HG02884 (cell line): ENCODE measurements at regions not wholly inside any gene's neighbourhood (a gene's known extent, or its start where the extent isn't known, plus 50 kb on each side); places are given as distances from the start of the nearest gene placed in this dataset.

Experiments
- ATAC-seq: cut with Tn5 transposase; IDR thresholded peaks from one replicate; pipeline ENCODE4 v1.9.1; 2021; ENCODE audit warnings: mild to moderate bottlenecking, moderate library complexity; ENCODE audit not compliant: unreplicated experiment

DNA sequence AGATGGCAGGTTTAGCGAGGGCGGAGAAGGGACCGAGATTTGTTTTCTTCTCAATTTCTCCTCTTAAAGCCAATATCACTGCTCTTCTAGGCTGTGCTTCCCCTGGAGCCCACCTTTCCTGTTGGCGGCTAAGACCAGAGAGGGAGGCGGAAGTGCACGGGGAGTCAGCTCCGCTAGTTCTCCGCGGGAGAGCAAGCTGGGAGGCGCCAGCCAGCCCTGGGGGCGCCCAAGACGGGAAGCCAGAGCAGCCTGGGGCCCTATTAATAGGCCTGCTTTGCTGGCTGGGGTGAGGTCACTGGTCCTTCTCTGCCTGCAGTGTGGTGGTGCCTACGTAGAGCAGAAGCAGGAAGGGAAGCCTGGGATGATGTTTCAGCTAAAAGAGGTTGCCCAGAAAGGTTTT lies 61.6 kb downstream of the LSM5 start:
- no peak for ATAC-seq

DNA sequence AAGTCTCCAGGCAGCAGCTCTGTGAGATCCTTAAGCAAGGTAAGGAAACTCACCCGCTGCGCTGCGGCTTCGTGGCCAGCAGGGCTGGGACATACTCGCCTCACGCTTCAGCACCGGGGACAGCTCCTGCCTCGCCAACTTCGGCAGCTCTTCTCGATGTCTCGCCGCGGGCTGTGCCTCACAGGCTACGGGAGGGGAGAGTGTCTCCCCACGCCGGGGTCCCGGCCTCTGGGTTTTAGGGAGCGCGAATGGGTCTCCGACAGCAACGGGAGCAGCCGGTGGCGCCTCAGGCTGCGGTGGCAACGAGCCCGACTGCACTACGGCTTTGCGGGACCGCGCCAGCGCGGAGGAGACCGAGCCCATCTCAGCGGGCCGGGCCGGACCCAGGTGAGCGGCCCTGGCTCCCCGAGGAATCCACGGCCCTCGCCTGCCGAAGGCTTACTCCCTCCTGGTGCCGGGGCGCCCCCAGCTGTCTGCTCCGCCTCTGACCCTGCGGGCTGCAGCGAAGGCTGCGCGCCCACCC lies 62.4 kb downstream of the LSM5 start:
- no peak for ATAC-seq

DNA sequence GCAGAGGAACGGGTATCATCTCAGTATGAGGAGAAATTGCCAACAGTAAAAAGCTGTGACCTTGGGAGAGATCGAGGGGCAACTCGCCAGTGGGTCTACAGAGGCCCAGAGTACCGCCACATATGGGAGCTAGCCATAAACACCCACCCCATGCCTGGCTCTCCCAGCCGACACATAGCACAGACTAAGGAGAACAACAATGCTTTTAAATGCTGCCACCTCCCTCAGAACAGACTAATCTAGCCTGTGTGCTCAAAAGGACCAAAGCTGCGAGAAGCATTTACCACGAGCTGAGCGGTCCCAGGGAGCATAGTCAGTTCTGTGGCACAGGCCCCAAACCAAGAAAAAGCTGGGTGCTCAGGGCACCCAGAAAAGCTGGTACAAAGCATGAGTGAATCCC lies 73.3 kb downstream of the LSM5 start:
- no peak for ATAC-seq

DNA sequence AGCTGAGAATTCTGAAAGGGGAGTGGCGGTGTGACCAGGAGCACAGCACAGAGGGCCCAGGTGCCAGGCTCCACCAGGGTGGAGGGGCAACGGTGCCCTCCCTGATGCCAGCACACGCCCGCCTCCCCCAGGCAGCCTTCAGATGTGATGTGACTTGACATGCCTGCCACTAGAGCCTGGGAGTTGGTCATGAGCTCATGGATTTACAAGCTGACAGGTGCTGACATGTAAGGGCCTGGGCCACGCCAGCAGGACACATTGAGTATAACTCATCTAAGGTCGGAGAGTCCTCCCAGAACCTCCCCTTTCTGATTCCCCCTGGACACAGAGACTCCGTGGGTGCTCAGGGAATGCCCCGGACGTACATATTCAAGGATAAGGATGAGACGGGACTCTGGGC lies 74.2 kb downstream of the LSM5 start:
- ATAC-seq = no peak

DNA sequence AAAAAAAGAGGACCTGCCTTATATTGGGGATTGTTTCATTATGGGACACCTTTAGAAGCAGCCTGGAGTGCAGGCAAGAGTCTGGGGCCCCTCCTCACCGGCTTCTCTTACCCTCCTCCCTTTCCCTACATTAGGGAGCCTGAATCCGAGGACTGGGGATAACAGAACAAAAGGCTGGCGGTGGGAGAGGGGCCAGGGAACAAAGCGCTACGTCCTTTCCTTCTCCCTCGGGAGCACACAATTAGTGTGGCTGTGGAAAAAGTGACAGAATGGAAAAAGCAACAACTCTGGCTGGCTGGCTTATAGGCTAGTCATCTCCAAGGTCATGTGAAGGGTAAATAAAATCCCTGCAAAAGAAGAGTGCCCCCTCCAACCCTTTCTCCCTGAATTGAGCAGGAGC lies 74.7 kb downstream of the LSM5 start:
- ATAC-seq = no peak

DNA sequence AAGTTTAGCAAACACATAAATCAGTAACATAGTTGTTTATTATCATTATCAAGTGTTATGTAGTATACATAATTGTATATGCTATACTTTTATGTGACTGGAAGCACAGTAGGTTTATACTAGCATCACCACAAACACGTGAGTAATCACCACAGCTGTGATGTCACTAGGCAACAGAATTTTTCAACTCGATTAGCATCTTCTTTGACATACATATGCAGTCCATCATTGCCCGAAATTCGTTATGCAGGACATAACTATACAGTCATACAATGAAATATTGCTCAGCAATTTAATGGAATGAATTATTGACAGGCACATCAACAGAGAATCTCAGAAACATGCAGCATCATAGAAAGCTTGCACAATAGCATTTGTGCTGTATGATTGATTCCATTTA lies 77.7 kb downstream of the LSM5 start:
- ATAC-seq = no peak

DNA sequence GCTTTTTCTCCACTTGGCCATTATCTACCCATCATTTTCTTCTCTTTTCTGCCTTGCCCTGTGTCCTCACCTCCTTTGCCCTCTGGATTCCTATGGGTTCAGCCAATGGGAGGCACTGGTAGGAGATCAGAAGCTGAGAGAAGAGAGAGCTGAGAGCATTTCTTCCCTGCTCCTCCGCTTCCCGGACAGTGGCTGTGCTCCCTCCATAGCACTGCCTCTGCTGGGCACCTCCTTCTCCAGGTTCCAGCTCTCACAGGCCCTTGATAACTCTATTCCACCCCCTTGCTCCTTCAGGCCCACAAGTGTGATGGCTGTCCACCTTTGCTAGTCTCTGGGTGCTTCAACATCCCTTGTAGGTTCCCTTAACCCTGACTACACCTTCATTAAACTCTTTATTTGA lies 79.6 kb downstream of the LSM5 start:
- no peak for ATAC-seq

DNA sequence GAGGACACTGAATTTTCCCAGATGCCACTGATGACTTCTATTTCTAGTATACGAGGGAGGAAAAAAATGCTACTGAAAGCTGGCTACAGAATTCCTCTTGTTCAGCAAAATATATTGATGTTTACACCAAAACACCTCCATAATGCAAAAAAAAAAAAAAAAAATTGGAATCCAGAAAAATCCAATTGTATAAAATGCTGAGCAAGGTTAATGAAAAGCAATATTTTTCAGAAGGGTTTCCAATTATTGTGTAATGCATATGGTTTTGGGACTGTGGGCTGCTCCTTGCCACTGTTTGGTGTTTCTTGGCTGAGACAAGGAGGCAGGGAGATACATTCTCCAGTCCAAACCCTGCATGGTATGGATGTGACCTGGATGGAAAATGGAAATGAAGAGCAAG lies 83.8 kb downstream of the LSM5 start:
- no peak for ATAC-seq

DNA sequence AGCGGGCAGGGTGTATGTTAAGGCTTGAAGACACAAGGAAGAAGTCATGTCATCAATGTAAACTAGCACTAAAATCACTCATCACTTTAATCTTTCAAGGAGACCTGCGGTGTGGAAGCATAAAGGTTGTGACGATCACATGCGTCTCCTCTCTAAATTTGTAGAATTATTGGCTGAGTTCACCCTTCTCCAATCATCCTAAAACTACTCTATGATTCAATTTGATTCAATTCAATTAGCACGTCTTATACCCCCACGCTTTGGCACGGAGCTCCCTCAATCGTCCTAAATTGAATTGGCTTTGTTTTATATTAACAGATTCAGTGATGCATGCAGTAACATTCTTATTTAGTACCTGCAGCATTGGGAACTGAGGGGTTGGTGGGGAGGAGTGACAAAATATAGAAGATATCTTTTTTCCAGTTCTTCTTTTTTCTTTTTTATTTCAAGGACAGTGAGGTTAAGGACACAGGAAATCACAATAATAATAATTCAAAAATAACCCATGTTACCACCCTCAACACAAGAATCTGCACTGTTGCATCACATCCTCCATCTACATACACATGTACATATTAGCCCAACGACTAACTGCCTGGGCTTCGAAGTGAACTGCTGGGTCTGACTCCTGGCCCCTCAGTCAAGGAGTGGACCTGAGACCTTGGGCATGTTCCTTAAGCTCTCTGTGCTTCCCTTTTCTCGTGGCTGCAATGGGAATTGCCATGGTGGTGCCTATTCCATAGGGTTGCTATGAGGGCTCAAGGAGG lies 86.5 kb downstream of the LSM5 start:
- no peak for ATAC-seq

DNA sequence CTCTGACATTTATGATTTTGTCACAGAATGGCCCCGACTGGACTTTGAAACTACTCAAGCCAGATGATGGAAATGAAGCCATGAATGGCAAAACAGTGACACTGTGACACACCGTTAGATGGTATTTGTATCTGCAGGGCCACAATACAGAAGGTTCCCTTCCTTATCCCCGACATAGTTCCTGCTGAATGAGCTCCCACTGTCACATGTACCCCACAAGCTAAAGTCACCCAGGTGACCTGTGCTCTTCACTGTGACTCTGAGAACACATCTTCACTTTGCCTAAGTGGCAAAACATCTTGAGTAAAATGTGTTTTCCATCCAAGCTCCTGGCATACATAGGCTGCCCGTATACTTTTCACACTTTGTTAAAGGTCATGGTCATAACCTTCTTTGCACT lies 89.5 kb downstream of the LSM5 start:
- ATAC-seq = no peak

DNA sequence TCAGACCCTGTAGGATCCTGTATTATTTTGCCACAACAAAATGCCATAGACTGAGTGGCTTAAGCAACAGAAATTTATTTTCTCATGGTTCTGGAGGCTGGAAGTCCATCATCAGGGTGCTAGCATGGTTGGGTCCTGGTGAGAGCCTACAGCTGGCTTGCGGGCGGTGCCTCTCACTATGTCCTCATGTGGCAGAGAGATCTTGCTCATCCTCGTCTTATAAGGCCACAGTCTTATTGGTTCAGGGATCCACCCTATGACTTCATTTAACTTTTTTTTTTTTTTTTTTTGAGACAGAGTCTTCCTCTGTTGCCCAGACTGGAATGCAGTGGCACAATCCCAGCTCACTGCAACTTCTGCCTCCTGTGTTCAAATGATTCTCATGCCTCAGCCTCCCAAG lies 90.9 kb downstream of the LSM5 start:
- ATAC-seq = no peak

DNA sequence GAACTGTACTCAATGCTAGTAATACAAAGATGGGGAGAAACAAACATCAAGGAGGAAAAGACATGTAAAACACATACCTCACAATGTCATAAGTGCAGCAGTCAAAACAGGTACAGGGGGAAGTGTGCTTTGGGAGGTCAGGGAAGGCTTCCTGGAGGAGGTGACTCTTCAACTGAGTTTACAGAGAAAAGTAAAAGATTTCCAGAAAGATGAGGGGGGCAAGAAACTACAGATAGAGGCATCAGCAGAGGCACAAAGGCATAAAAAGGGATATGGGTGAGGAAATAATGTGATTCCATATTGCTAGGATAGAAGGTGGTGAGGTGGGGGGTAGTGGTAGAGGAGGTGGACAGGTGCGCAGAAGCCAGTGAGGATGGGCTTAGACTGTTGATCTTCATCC lies 95.0 kb downstream of the LSM5 start:
- no peak for ATAC-seq

DNA sequence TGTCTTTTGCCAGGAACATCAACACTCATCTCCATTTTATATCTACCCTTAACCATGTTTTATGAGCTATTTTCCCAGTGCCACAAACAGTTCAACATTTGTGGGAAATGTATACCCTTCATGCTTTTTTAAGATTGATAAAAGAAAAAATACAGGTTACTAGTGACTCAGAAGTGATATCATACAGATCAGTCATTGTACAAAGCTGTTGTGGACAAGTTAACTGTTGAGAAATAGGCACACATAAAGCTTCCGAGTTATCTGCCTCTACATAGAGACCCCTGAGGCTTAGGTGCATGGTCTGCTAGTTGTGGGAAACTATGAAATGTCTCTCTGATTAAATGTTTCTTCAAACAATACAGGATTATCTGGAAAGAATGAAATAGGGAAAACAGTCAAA lies 96.3 kb downstream of the LSM5 start:
- no peak for ATAC-seq

DNA sequence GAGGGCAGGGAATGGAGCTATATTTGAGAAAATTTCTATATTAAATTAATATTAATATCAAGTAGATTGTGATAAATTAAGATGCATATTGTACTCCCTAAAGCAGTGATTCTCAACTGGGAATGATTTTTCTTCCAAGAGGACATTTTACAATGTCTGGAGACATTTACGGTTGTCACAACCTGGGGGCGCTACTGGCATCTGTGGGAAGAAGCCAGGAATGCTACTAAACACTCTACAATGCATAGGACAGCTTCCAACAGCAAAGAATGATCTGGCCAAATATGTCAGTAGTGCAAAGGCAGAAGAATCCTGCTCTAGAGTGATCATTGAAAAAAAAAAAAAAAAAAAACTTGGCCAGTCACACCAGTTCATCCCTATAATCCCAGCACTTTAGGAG lies 100.0 kb downstream of the LSM5 start:
- no peak for ATAC-seq

DNA sequence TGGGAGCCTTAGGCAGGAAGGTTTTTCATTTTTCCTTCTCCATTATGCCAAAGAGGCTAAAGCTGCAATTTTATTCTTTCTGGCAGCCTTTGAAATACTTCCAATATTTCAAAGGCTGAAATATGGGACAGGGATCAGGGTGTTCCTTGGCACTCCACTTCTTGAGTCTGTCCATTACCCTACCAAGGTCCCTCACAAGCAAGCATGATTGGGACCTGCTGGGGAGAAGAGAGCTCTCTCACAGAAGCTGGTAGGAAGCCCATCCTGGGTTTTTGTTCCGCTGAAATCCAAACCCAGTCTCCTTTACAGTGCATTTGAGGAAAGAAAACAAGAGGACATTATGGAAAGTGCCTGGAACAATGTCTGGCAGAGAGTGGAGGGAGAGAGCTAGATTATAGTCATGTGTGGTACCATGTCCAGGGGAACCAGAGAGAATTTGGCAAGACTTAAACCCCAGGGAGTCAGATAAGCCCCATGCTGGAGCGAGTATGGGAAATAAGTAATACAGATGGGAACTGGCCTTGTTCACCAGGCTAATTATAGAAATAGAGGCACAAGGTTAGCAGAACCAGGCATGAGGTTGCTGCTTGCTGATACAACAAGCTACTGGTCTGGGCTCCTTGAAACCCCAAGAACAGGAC lies 104.7 kb downstream of the LSM5 start:
- no peak for ATAC-seq

DNA sequence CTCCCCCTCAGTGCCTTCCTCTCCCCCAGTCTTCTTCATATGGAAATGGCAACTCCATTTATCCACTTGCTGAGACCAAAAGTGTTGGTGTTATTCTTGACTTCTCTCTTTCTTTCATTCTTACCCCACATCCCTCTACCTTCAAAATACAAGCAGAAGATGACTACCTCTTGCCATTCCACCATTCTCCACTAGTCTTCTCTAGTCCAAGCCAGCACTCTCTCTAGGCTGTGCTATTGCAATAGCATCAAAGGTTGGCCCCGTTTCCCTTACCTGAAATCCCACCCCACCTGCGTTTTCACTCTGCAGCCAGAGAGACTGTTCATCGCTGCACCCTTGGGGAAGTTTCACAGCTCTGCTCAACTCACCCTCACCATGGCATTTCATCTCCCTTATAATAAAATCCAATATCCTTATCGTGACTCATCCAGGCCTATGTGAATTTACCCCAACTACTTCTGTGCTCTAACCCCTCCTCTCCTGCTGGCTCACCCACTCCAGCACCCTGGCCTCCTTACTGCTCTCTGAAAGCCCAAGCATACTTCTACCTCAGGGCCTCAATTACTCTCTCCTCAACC lies 109.1 kb downstream of the LSM5 start:
- no peak for ATAC-seq

DNA sequence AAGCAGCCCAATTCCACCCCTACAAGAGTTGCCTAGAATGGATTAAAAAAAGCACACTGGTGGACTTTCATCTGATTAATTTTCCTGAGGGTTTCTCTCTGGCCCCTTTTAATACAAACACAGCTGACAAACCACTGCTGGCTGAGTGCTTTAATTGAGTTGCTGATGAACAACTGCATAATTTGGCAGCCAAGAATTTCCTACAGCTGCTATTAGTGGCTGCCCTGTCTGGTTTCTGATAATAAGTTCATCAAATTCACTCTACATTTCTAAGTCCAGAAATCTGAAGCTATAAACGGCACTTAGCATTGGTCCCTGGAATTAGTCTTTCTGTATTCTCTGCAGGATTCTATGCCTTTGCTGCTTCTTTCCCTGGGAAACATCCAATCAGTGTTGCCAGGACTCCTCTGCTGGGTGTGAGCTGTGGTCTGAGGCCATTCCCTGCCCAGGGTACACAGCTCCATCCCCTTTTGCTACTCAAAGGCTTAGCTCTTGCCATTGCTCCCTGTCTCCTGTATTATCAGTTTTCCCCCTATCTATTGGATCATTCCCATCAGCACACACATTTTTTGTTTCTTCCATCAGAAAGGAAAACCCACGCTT lies 110.6 kb downstream of the LSM5 start:
- no peak for ATAC-seq

DNA sequence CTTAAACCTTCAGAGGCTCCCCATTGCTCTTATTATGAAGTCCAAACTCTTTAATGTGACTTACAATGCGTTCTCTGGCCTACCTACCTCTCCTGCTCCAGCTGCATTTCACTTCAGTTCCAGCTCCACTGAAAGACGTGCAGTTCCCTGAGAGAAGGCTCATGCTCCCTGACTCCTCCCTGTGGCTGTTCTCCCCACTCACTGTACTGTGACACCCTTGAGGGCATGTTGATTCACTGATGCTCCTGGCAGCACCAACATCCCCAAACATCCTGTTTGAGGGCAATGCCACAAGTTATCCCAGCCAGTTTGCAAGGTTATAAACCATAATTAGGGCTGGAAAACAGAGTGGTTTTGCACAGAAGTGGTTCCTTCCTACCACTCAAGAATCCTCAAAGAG lies 111.2 kb downstream of the LSM5 start:
- no peak for ATAC-seq

DNA sequence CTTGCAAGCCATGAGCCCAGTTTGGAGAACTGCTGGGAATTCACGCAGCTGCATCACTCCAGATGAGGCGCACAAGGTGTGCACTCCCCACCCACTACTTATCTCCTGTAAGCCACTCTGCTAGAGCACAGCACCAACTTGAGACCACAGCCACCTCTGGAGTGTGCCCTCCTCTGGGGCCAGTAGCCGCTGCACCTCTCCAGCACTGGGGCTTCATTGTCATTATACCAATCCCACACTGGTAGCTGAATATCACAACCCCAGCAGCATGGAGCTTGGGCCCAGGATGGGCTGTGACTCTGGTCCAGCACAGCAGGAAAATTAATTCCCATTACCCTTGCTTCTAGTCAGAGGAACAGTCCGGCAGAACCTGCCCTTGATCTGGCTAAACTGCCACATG lies 125.6 kb downstream of the LSM5 start:
- ATAC-seq = no peak

DNA sequence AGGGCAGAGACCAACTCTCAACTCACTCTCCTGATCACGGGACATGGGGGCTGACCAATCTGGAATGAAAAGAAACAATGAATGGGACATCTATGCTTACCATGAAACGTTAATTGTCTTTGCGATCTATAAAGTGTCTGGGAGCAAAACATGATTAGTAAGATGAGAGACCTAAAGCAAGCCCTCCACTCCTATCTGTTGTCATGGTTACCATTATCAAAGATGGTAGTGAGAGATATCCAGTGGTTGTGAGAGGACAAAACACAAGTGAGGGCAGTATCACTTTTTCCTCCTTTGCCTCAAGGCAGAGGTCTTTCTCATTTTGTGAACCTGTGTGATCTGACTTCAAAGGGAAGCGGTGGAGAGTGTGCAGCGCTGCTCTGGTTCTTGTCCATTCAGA lies 130.1 kb downstream of the LSM5 start:
- no peak for ATAC-seq

DNA sequence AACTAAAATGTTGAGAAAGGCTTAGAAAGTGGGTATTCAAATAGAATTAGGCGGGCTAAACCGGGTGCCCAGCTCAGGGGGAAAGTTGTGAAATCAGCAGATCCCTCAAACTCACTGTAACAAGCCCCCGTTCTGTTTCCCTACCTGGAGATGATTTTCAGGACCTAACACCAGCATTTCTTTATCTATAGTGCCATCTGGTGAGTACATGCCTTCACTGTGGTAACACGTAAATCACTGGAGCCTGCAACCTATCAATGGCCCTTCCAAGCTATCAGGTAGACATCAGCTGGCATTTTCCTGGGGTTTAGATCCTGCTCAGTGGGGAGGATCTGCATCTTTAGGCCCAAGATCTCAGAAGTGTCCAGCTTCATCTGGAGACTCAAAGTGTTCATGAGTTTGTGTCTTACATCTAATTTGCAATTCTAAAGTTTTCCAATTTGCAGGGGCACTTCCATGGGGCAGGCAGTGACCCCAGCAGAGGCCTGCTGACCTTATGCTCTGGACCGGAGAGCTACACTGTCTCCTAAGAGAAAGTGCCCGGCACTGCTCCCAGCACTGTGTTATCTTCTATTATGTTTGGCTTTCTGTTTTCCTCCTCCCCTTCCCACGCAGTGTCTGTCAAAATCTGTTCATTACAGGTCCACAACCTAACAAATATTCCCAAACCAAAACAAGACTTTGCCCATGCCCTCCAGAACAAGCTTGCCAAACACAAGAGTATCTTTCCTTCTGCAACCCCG lies 132.5 kb downstream of the LSM5 start:
- ATAC-seq = no peak
